Stomach (tissue), 8 donors: ENCODE measurements at regions not wholly inside any gene's neighbourhood (a gene's known extent, or its start where the extent isn't known, plus 50 kb on each side); places are given as distances from the start of the nearest gene placed in this dataset.

ENCODE experiments used
- DNase-seq, 2 donors: peaks; one replicate each; pipeline versions ENCODE4 v3.0.0 to v3.0.0-alpha.2; 2013 to 2019
- H3K27ac ChIP-seq, 5 donors: fragments of 200-600 bp in 4 of 5; sonication (generic) in 4 of 5; one replicate each; pipeline ENCODE4 v1.5.1; 2013 to 2019; ENCODE audit warnings: mild to moderate bottlenecking in 1 of 5, moderate library complexity in 1 of 5
- H3K27me3 ChIP-seq, 3 donors: fragments of 200-600 bp; sonication (generic); one replicate each; pipeline ENCODE4 v1.5.1; 2017 to 2019; ENCODE audit warnings: mixed run types in 1 of 3
- H3K36me3 ChIP-seq, 4 donors: fragments of 200-600 bp; sonication (generic); 1 replicate in 3 of 4; 2 replicates in 1 of 4; pipeline ENCODE4 v1.5.1; 2016 to 2019
- H3K4me1 ChIP-seq, 4 donors: fragments of 200-600 bp; sonication (generic); one replicate each; pipeline ENCODE4 v1.5.1; 2016 to 2019
- H3K4me3 ChIP-seq, 4 donors: fragments of 200-600 bp; sonication (generic) in 3 of 4; one replicate each; pipeline ENCODE4 v1.5.1; 2016 to 2019; ENCODE audit warnings: mild to moderate bottlenecking in 1 of 4
- H3K9me3 ChIP-seq, 4 donors: fragments of 200-600 bp; sonication (generic); one replicate each; pipeline ENCODE4 v1.5.1; 2016 to 2019
- EP300 ChIP-seq: sonication (generic); formaldehyde crosslinking; IDR thresholded peaks from one replicate; pipeline ENCODE4 v1.6.1; 2017; ENCODE audit warnings: antibody characterized with exemption
- POLR2A ChIP-seq, 4 donors: fragments of 450-650 bp; IDR thresholded peaks; one replicate each; pipeline ENCODE4 v1.6.1; 2016; ENCODE audit warnings: antibody characterized with exemption in 4 of 4, control low read depth in 2 of 4, mild to moderate bottlenecking in 1 of 4, moderate library complexity in 1 of 4
- POLR2AphosphoS5 ChIP-seq, 3 donors: sonication (generic); formaldehyde crosslinking; IDR thresholded peaks; one replicate each; pipeline ENCODE4 v1.6.1; 2016; ENCODE audit warnings: antibody characterized with exemption in 3 of 3
- WGBS, 5 donors: extraction: QIAGEN DNeasy Blood & Tissue Kit in 3 of 5; methylation state at CpG; one replicate each; pipeline versions ENCODE4 v1.1.5 to v1.1.7; 2013 to 2018; 5-methylcytosine and 5-hydroxymethylcytosine counted together
- intact Hi-C: fragments of 100-400 bp; cut with DNase I; formaldehyde crosslinking; loops from one replicate; pipeline ENCODE4 v1.15.1; 2023; ENCODE audit warnings: low total_unique reads
- TF ChIP-seq, protein P1 (sequence below), 7 experiments: fragments of 450-650 bp in 4 of 7; fragments of 200-600 bp in 3 of 7; sonication (generic) in 3 of 7; IDR thresholded peaks; one replicate each; pipeline ENCODE4 v1.5.1; 2016 to 2019; ENCODE audit warnings: antibody characterized with exemption in 7 of 7, control low read depth in 2 of 7, mild to moderate bottlenecking in 1 of 7
- donor health status: healthy with polysubstance abuse.
- donor health status: Bipolar disorder and iron deficiency.
- donor health status: healthy.

DNA sequence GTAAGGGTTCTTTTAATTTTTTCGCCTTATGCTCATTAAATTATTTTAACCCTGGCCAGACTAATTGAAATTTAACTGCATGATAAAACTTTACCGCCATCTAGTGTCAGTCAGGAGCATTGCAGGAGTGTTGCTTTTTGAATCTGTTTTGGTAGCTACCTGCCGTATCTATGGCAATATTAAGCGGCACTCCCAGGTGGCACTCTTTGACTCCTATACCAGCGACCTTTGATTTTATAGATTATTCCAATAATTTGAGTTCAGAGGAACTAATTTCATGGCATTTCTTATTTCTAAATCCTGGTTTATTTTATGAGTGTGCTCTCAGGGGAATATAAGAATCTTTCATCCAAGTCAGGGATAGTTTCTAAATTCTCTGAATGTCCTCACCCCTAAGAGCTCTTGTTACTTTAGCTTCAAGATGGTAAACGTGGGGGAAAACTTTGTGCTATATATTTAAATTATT lies 198.9 kb downstream of the REEP3 start:
- intact Hi-C loops, result loop anchor here (10.0 kb wide), 2 partner anchors 505 to 555 kb away; no protein-coding TSS in a partner anchor
- Histone ChIP-seq H3K36me3 (no peaks in the 10 kb centered on the region), H3K27ac (peak overlapping the region in 2 of 5 donors; percentile 43 to 83), H3K4me1 (peaks cover 8 to 44% (median 23%) of the 10 kb centered on the region in 4 donors), H3K9me3 (no peaks in the 10 kb centered on the region), H3K4me3 (no peak overlapping the region), H3K27me3 (no peaks in the 10 kb centered on the region)
- peak; percentile 60 to 85 for DNase-seq
- 1 to 4% (median 2%) methylated on average over 6 of the region's 6 CpGs for WGBS, 5 donors
- TF ChIP-seq POLR2AphosphoS5 (IDR thresholded peaks at IDR 0.05), result peak in 1 of 3 donors; percentile 17
- TF ChIP-seq, protein P1, sequence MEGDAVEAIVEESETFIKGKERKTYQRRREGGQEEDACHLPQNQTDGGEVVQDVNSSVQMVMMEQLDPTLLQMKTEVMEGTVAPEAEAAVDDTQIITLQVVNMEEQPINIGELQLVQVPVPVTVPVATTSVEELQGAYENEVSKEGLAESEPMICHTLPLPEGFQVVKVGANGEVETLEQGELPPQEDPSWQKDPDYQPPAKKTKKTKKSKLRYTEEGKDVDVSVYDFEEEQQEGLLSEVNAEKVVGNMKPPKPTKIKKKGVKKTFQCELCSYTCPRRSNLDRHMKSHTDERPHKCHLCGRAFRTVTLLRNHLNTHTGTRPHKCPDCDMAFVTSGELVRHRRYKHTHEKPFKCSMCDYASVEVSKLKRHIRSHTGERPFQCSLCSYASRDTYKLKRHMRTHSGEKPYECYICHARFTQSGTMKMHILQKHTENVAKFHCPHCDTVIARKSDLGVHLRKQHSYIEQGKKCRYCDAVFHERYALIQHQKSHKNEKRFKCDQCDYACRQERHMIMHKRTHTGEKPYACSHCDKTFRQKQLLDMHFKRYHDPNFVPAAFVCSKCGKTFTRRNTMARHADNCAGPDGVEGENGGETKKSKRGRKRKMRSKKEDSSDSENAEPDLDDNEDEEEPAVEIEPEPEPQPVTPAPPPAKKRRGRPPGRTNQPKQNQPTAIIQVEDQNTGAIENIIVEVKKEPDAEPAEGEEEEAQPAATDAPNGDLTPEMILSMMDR (IDR thresholded peaks at IDR 0.05), result peak in 6 of 7 experiments; percentile 66 to 97 (median 96)
- no peak for TF ChIP-seq EP300
- no peak for TF ChIP-seq POLR2A (IDR thresholded peaks at IDR 0.05)

DNA sequence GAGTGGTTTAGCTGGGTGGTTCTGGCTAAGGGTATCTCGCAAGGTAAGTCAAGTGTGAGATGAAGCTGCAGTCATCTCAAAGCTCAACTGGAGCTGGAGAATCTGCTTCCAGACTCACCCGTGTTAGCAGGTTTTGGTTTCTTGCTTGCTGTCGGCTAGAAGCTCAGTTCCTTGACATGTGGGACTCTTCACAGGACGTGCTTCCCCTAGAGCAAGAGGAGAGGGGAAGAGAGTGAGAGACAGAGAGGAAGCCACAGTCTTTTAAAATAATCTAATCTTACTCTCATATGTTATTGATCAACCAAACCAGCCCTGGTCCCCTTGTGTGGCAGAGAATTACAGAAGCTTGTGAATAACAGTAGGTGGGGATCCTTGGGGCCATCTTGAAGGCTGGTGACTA lies 199.5 kb downstream of the REEP3 start:
- Histone ChIP-seq H3K27me3 (no peaks in the 10 kb centered on the region), H3K27ac (peak overlapping the region in 3 of 5 donors; percentile 9 to 83 (median 43)), H3K36me3 (no peaks in the 10 kb centered on the region), H3K4me1 (peaks cover 8 to 44% (median 23%) of the 10 kb centered on the region in 4 donors), H3K9me3 (no peaks in the 10 kb centered on the region), H3K4me3 (no peak overlapping the region)
- 45 to 65% (median 53%) methylated on average over 4 of the region's 4 CpGs for WGBS, 5 donors
- intact Hi-C loops, result loop anchor here (10.0 kb wide), 2 partner anchors 506 to 556 kb away; no protein-coding TSS in a partner anchor
- TF ChIP-seq, protein P1 (IDR thresholded peaks at IDR 0.05), result no peak
- TF ChIP-seq POLR2AphosphoS5 (IDR thresholded peaks at IDR 0.05), result no peak
- peak in 1 of 2 donors; percentile 28 for DNase-seq

- 29 to 43% (median 37%) methylated on average over 5 of the region's 5 CpGs for WGBS, 5 donors
- no peaks in the 10 kb centered on the region for H3K9me3 ChIP-seq
- no peak overlapping the region for H3K4me3 ChIP-seq
- peaks cover 8 to 44% (median 23%) of the 10 kb centered on the region in 4 donors for H3K4me1 ChIP-seq
- no peaks in the 10 kb centered on the region for H3K27me3 ChIP-seq
- intact Hi-C loops, result loop anchor here (10.0 kb wide), 2 partner anchors 508 to 558 kb away; no protein-coding TSS in a partner anchor
- no peaks in the 10 kb centered on the region for H3K36me3 ChIP-seq
- DNase-seq, result peak in 1 of 2 donors; percentile 54
- peak overlapping the region in 4 of 5 donors; percentile 48 to 83 (median 63) for H3K27ac ChIP-seq
- TF ChIP-seq POLR2AphosphoS5 (IDR thresholded peaks at IDR 0.05) (peak; percentile 30 to 80 (median 79)), POLR2A (IDR thresholded peaks at IDR 0.05) (no peak), EP300 (no peak)
- TF ChIP-seq, protein P1 (IDR thresholded peaks at IDR 0.05), result no peak
These were observed 201.3 kb downstream of the REEP3 start for GRCh38 chr10:63722537-63722936.

DNA sequence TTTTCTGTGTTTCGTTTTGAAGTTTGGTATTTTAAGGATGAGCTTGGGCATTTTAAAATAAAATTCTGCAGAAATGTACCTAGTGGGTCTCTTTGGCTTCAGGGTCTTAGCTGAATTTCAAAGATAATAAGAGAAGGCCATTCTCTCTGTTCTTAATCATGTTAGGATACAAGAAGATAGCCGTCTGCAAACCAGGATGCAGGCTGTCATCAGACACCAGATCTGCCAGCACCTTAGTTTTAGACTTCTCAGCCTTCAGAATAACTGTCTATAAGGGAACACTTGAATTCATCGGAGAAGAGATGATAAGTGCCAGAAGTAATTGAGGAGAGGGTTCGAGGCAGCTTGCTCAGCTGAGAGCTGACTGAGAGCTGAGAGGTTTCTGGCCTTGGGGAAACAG lies 202.1 kb downstream of the REEP3 start:
- no peaks in the 10 kb centered on the region for H3K27me3 ChIP-seq
- DNase-seq, result no peak
- intact Hi-C loops, result loop anchor here (10.0 kb wide), 2 partner anchors 509 to 559 kb away; no protein-coding TSS in a partner anchor
- TF ChIP-seq POLR2AphosphoS5 (IDR thresholded peaks at IDR 0.05) (no peak), POLR2A (IDR thresholded peaks at IDR 0.05) (no peak), EP300 (no peak)
- TF ChIP-seq, protein P1 (IDR thresholded peaks at IDR 0.05), result no peak
- H3K36me3 ChIP-seq, result no peaks in the 10 kb centered on the region
- H3K9me3 ChIP-seq, result no peaks in the 10 kb centered on the region
- no peak overlapping the region for H3K4me3 ChIP-seq
- peak overlapping the region in 2 of 5 donors; percentile 48 to 83 for H3K27ac ChIP-seq
- 56 to 72% (median 69%) methylated on average over 4 of the region's 4 CpGs for WGBS, 5 donors
- H3K4me1 ChIP-seq, result peaks cover 8 to 44% (median 22%) of the 10 kb centered on the region in 4 donors
